Natural killer cell (primary cell): ENCODE measurements at regions not wholly inside any gene's neighbourhood (a gene's known extent, or its start where the extent isn't known, plus 50 kb on each side); places are given as distances from the start of the nearest gene placed in this dataset.

Experiments used
- ATAC-seq, 3 donors: fragments of 150-1000 bp in 2 of 3; fragments of 200-7000 bp in 1 of 3; cut with Tn5 transposase; 1 replicate in 1 of 3; 2 replicates in 2 of 3; pipeline ENCODE4 v1.10.0; 2021; ENCODE audit warnings: mild to moderate bottlenecking in 2 of 3, moderate library complexity in 2 of 3
- DNase-seq, 2 donors: peaks; one replicate each; pipeline versions ENCODE4 v3.0.0 to v3.0.0-alpha.2; 2013 to 2021; ENCODE audit warnings: mixed read lengths in 1 of 2
- H3K27ac ChIP-seq: one replicate; pipeline ENCODE4 v1.5.1; 2013; ENCODE audit warnings: mild to moderate bottlenecking, low read length
- H3K27me3 ChIP-seq: one replicate; pipeline ENCODE4 v1.6.1; 2013; ENCODE audit warnings: low read length; ENCODE audit not compliant: control insufficient read depth, insufficient read depth
- H3K36me3 ChIP-seq: one replicate; pipeline ENCODE4 v1.6.1; 2013; ENCODE audit warnings: low read length; ENCODE audit not compliant: control insufficient read depth, insufficient read depth
- H3K4me1 ChIP-seq: one replicate; pipeline ENCODE4 v1.6.1; 2013; ENCODE audit warnings: low read length; ENCODE audit not compliant: control insufficient read depth, insufficient read depth
- H3K4me3 ChIP-seq: one replicate; pipeline ENCODE4 v1.5.1; 2013; ENCODE audit warnings: low read length
- H3K9me3 ChIP-seq: one replicate; pipeline ENCODE4 v1.6.1; 2013; ENCODE audit warnings: low read length; ENCODE audit not compliant: control insufficient read depth, insufficient read depth
- H3K27ac Mint-ChIP-seq, 2 donors: one replicate each; pipeline ENCODE4 v1.8.0; 2022; ENCODE audit warnings: mild to moderate bottlenecking in 2 of 2, mixed read lengths in 2 of 2, moderate library complexity in 1 of 2
- H3K27me3 Mint-ChIP-seq, 2 donors: one replicate each; pipeline ENCODE4 v1.8.0; 2022; ENCODE audit warnings: low read depth in 2 of 2, mixed read lengths in 2 of 2
- H3K36me3 Mint-ChIP-seq: one replicate; pipeline ENCODE4 v1.8.0; 2022; ENCODE audit warnings: mixed read lengths
- H3K4me1 Mint-ChIP-seq, 2 donors: one replicate each; pipeline ENCODE4 v1.8.0; 2022; ENCODE audit warnings: mixed read lengths in 2 of 2
- H3K4me3 Mint-ChIP-seq: one replicate; pipeline ENCODE4 v1.8.0; 2022; ENCODE audit warnings: mild to moderate bottlenecking, moderate library complexity, mixed read lengths
- H3K9me3 Mint-ChIP-seq, 2 donors: one replicate each; pipeline ENCODE4 v1.8.0; 2022; ENCODE audit warnings: mixed read lengths in 2 of 2
- CTCF ChIP-seq: fragments of 200-600 bp; IDR thresholded peaks from one replicate; pipeline ENCODE4 v1.8.0; 2022; ENCODE audit warnings: antibody characterized with exemption
- WGBS: methylation state at CpG from one replicate; pipeline ENCODE4 v1.1.7; 2013; ENCODE audit warnings: missing lambda C conversion rate; ENCODE audit not compliant: insufficient coverage; 5-methylcytosine and 5-hydroxymethylcytosine counted together
- intact Hi-C: fragments of 100-400 bp; cut with micrococcal nuclease; formaldehyde crosslinking; loops from one replicate; pipeline ENCODE4 v1.14.2; 2022

DNA sequence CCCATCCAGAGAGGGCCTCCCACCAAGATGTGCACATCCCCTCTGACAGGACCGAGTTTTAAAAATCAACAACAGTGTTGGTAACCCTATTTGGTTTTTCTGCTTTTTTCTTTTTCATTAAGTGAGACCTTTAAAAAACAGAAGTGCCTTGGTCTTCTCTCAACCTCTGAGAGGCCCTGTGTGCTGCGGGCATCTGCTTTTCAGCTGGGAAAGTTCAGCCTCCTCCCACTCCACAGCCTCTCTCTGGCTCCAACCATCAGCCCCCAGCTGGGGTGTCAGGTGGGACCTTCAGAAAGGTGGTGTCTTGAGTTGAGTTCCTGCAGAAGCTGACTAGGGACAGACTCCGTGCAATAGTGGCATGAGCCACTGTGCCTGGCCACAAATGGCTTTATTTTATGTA is 64.6 kb upstream of the ZMYND8 start:
- Histone ChIP-seq H3K9me3 (no peaks in the 10 kb centered on the region), H3K4me3 (no peak overlapping the region), H3K27ac (no peak overlapping the region), H3K27me3 (no peaks in the 10 kb centered on the region), H3K36me3 (no peaks in the 10 kb centered on the region), H3K4me1 (peaks cover 11% of the 10 kb centered on the region)
- no peak for TF ChIP-seq CTCF
- Mint-ChIP-seq H3K27ac (no peak overlapping the region), H3K4me3 (no peak overlapping the region), H3K27me3 (no peaks in the 10 kb centered on the region), H3K36me3 (no peaks in the 10 kb centered on the region), H3K4me1 (peaks cover 7 to 11% of the 10 kb centered on the region in 2 donors), H3K9me3 (no peaks in the 10 kb centered on the region)
- WGBS = 61% methylated on average over 3 of the region's 3 CpGs
- ATAC-seq = no peak
- DNase-seq = no peak
- intact Hi-C loops = no loop called here

GRCh38 chr20:47423586-47423985 is 67.1 kb upstream of the ZMYND8 start:
- Histone ChIP-seq H3K4me1 (no peaks in the 10 kb centered on the region), H3K9me3 (peaks cover 15% of the 10 kb centered on the region), H3K27me3 (no peaks in the 10 kb centered on the region), H3K4me3 (no peak overlapping the region), H3K36me3 (no peaks in the 10 kb centered on the region), H3K27ac (no peak overlapping the region)
- Mint-ChIP-seq H3K27ac (no peak overlapping the region), H3K4me3 (no peak overlapping the region), H3K27me3 (no peaks in the 10 kb centered on the region), H3K9me3 (peaks cover 2 to 3% of the 10 kb centered on the region in 2 donors), H3K4me1 (peaks cover 0 to 4% of the 10 kb centered on the region in 2 donors), H3K36me3 (no peaks in the 10 kb centered on the region)
- no peak for DNase-seq
- no peak for TF ChIP-seq CTCF
- ATAC-seq = no peak
- intact Hi-C loops = no loop called here
- WGBS = 92% methylated on average over 4 of the region's 5 CpGs

- no peaks in the 10 kb centered on the region for H3K27me3 Mint-ChIP-seq
- no peaks in the 10 kb centered on the region for H3K4me1 Mint-ChIP-seq
- peaks cover 5% of the 10 kb centered on the region for H3K4me1 ChIP-seq
- no peak overlapping the region for H3K27ac ChIP-seq
- no peak overlapping the region for H3K27ac Mint-ChIP-seq
- no peaks in the 10 kb centered on the region for H3K27me3 ChIP-seq
- DNase-seq (no peak), ATAC-seq (no peak)
- no peak for TF ChIP-seq CTCF
- no peaks in the 10 kb centered on the region for H3K36me3 ChIP-seq
- peaks cover 15% of the 10 kb centered on the region for H3K9me3 ChIP-seq
- no peak overlapping the region for H3K4me3 ChIP-seq
- 100% methylated on average over 1 of the region's 2 CpGs for WGBS
- peaks cover 2 to 3% of the 10 kb centered on the region in 2 donors for H3K9me3 Mint-ChIP-seq
- no peak overlapping the region for H3K4me3 Mint-ChIP-seq
- intact Hi-C loops = no loop called here
- H3K36me3 Mint-ChIP-seq = no peaks in the 10 kb centered on the region
Measured at GRCh38 chr20:47427067-47427466, 70.6 kb upstream of the ZMYND8 start.

DNA sequence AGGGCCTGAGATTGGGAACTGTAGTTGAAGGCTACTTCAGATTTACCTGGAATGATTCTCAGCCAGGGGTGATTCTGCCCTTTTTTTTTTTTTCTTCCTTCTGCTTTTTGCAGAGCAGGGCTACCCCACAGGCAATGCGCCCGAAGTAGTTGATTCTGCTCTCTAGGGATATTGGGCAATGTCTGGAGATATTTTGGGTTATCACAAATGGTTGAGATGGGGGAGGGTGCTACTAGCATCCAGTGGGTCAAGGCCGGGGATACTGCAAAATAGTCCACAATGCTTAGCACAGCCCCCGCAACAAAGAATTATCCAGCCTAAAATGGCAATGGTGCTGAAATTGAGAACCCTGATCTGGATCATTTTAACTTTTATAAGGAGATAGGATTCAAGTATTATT is 71.2 kb upstream of the ZMYND8 start:
- no peak for TF ChIP-seq CTCF
- 94% methylated on average over 4 of the region's 4 CpGs for WGBS

More for the DNA sequence above, 71.2 kb upstream of the ZMYND8 start:
- Mint-ChIP-seq H3K27ac (no peak overlapping the region), H3K27me3 (no peaks in the 10 kb centered on the region), H3K9me3 (peaks cover 2 to 3% of the 10 kb centered on the region in 2 donors), H3K36me3 (no peaks in the 10 kb centered on the region), H3K4me3 (no peak overlapping the region), H3K4me1 (no peaks in the 10 kb centered on the region)
- Histone ChIP-seq H3K27me3 (no peaks in the 10 kb centered on the region), H3K4me1 (peaks cover 5% of the 10 kb centered on the region), H3K36me3 (no peaks in the 10 kb centered on the region), H3K27ac (no peak overlapping the region), H3K9me3 (peaks cover 15% of the 10 kb centered on the region), H3K4me3 (no peak overlapping the region)
- DNase-seq = no peak
- intact Hi-C loops = no loop called here
- no peak for ATAC-seq
